ENCODE measurements at regions not wholly inside any gene's neighbourhood (a gene's known extent, or its start where the extent isn't known, plus 50 kb on each side); places are given as distances from the start of the nearest gene placed in this dataset.

DNA sequence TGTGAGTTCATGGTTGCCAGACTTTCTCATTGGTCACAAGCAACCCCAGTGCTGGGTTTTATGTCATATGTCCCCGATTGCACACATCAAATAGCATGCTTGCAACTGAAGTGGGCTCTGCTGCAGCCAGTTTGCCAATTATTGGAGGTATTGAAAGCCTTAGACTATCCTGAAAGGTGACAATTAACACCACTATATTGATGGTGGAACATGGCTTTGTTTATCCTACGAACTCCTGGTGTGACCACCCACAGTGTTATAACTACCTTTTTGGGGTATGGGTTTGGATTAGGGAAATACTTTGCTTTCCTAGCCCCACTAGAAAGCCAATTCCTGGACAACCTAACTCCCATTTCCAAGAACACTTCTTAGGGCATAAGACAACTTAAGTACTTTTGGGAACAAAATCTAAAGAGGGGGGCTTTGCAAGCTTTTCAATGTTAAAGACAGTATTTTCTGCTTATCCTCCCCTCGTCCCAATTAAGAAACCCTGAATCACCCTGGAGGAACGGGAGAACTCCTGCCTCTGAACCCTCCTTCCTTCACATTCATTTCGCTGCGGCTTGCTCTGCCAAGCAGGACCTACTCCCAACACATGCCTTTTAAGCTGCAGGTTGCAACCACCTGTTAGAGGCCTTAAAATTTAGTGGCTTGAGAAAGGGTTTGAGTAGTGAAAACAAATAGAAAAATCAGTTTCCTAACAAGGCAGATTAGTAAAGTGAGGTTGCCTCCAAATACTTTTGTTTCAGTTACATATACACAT lies 80.3 kb upstream of the RBM19 start:
- TF ChIP-seq POLR2AphosphoS5 (IDR thresholded peaks at IDR 0.05; ENCODE audit: low read depth, low read length) (no peak), TAF1 (IDR thresholded peaks at IDR 0.05; ENCODE audit: borderline replicate concordance, insufficient read depth, low read length) (no peak), FOXP2 (optimal IDR thresholded peaks at IDR 0.05; ENCODE audit: borderline replicate concordance, extremely low read depth, extremely low read length, insufficient read depth) (no peak), SIN3A (IDR thresholded peaks at IDR 0.05; ENCODE audit: borderline replicate concordance, insufficient read depth, low read length) (no peak)
- TF ChIP-seq, protein P1, sequence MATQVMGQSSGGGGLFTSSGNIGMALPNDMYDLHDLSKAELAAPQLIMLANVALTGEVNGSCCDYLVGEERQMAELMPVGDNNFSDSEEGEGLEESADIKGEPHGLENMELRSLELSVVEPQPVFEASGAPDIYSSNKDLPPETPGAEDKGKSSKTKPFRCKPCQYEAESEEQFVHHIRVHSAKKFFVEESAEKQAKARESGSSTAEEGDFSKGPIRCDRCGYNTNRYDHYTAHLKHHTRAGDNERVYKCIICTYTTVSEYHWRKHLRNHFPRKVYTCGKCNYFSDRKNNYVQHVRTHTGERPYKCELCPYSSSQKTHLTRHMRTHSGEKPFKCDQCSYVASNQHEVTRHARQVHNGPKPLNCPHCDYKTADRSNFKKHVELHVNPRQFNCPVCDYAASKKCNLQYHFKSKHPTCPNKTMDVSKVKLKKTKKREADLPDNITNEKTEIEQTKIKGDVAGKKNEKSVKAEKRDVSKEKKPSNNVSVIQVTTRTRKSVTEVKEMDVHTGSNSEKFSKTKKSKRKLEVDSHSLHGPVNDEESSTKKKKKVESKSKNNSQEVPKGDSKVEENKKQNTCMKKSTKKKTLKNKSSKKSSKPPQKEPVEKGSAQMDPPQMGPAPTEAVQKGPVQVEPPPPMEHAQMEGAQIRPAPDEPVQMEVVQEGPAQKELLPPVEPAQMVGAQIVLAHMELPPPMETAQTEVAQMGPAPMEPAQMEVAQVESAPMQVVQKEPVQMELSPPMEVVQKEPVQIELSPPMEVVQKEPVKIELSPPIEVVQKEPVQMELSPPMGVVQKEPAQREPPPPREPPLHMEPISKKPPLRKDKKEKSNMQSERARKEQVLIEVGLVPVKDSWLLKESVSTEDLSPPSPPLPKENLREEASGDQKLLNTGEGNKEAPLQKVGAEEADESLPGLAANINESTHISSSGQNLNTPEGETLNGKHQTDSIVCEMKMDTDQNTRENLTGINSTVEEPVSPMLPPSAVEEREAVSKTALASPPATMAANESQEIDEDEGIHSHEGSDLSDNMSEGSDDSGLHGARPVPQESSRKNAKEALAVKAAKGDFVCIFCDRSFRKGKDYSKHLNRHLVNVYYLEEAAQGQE (IDR thresholded peaks at IDR 0.05; ENCODE audit: insufficient read depth in 1 of 2, low read depth in 2 of 2, low read length in 2 of 2): no peak

DNA sequence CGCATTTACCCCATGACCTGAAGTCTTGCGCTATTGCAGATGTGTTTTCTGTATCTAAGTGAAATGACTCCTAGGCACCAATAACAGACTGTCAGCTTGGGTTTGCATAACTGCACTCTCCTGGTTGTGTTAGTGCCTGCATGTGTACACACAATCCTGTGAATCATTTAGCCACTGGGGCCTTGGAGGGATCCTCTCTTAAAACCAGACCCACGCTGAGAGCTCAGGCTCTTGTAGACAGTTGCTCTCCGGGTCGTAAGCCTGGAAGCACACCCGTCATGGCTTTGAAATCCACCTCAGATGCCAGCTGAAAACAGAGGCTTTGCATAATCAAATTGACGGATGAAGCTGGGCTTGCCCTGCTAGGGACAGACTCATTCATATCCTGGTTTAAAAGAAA lies 79.2 kb upstream of the RBM19 start:
- TF ChIP-seq POLR2AphosphoS5 (IDR thresholded peaks at IDR 0.05; ENCODE audit: low read depth, low read length) (no peak), FOXP2 (optimal IDR thresholded peaks at IDR 0.05; ENCODE audit: borderline replicate concordance, extremely low read depth, extremely low read length, insufficient read depth) (no peak), TAF1 (IDR thresholded peaks at IDR 0.05; ENCODE audit: borderline replicate concordance, insufficient read depth, low read length) (no peak), SIN3A (IDR thresholded peaks at IDR 0.05; ENCODE audit: borderline replicate concordance, insufficient read depth, low read length) (no peak)
- TF ChIP-seq, protein P1 (IDR thresholded peaks at IDR 0.05; ENCODE audit: insufficient read depth in 1 of 2, low read depth in 2 of 2, low read length in 2 of 2): no peak

DNA sequence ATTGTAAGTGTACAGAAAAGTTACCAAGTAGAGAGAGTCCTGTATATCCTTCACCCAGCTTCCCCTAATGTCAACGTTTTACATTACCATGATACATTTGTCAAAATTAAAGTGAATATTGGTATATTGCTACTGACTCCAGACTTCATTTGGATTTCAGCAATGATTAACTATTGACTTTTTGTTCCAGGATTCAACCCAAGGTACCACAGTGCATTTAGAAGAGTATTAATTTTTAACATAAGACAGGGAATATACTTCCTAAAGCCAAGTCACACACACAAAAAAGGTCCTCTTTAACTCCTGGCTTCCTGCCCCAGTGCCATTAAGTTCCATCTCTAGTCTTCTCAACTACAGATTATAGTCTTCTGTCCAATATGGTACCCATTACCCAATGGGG lies 75.5 kb upstream of the RBM19 start:
- TF ChIP-seq TAF1 (IDR thresholded peaks at IDR 0.05; ENCODE audit: borderline replicate concordance, insufficient read depth, low read length) (no peak), SIN3A (IDR thresholded peaks at IDR 0.05; ENCODE audit: borderline replicate concordance, insufficient read depth, low read length) (no peak), POLR2AphosphoS5 (IDR thresholded peaks at IDR 0.05; ENCODE audit: low read depth, low read length) (no peak), FOXP2 (optimal IDR thresholded peaks at IDR 0.05; ENCODE audit: borderline replicate concordance, extremely low read depth, extremely low read length, insufficient read depth) (no peak)
- TF ChIP-seq, protein P1 (IDR thresholded peaks at IDR 0.05; ENCODE audit: insufficient read depth in 1 of 2, low read depth in 2 of 2, low read length in 2 of 2): no peak

GRCh38 chr12:114041136-114041535 lies 75.0 kb upstream of the RBM19 start:
- no peak for TF ChIP-seq TAF1 (IDR thresholded peaks at IDR 0.05; ENCODE audit: borderline replicate concordance, insufficient read depth, low read length)
- TF ChIP-seq FOXP2 (optimal IDR thresholded peaks at IDR 0.05; ENCODE audit: borderline replicate concordance, extremely low read depth, extremely low read length, insufficient read depth): no peak
- TF ChIP-seq, protein P1 (IDR thresholded peaks at IDR 0.05; ENCODE audit: insufficient read depth in 1 of 2, low read depth in 2 of 2, low read length in 2 of 2): no peak
- TF ChIP-seq SIN3A (IDR thresholded peaks at IDR 0.05; ENCODE audit: borderline replicate concordance, insufficient read depth, low read length): no peak
- no peak for TF ChIP-seq POLR2AphosphoS5 (IDR thresholded peaks at IDR 0.05; ENCODE audit: low read depth, low read length)
